Anterior cingulate cortex (tissue), 58 donors: ENCODE measurements at regions not wholly inside any gene's neighbourhood (a gene's known extent, or its start where the extent isn't known, plus 50 kb on each side); places are given as distances from the start of the nearest gene placed in this dataset.

Source experiments
- DNase-seq, 58 donors: peaks; one replicate each; lab custom pipeline; 2025; lab: John Stamatoyannopoulos, UW

DNA sequence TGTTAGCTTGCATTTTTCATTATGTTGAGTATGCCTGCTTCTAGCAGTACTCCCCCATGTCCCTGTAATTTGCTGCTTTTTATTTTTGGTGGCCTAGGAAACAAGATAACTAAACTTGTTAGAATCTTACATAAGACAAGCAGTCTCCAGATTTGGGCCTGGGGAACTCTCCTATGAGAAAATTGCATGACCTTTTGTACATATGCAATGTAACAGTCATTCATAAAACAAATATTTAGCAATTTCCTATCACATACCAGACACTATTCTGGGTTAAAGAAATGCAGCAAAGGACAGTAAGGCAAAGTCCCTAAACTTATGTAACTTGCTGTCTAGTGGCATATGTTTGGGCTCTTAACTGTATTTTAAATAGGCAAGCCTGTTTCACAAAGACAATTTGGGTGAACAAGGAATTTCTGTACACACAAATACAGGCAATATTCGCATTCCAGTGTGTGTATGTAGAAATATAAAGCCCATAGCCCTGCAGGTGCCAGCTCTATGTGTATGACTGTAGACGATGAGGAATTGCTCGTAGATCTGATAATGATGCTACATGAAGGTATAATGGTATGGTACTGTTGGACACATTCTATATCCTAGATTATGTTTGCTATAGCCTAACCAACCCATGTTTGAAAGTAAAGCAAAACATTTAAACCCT lies 305.2 kb upstream of the CITED2 start:
- peak in 1 of 58 donors; percentile 4 for DNase-seq

DNA sequence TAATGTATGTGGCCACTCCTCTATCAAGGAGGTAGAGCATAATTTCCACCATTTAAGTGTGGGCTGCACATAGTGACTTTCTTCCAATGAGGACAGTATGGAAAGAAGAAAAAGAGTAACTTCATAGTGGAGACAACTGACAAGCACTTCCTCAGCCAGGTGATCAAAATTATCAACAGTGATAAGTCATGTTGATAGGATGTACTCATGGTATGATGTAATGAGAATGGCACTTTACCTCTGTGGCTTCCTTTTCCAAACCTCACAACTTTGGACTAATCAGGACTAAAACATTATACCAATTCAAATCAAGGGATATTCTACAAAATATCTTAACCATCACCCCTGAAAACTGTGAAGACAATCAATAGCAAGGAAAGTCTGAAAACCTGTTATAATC lies 302.3 kb upstream of the CITED2 start:
- no peak for DNase-seq

DNA sequence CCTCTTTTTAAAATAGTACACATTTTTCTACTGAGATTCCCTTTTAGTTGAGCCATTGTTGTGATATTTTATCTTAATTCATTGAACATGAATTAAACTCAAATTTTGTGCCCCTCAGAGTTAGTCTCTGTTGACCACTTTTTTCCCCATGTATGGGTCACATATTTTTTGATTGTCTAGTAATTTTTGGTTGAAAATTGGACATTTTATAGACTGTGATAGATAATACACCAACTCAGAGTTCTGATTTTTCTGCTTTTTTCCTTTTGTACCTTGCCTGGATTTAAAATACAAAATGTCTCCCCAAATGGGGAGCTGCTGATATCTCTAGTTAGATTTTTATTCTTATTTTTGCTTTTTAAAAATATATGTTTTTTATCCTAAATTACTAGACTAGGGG lies 291.8 kb upstream of the CITED2 start:
- no peak for DNase-seq

GRCh38 chr6:139663996-139664395 lies 289.5 kb upstream of the CITED2 start:
- no peak for DNase-seq

DNA sequence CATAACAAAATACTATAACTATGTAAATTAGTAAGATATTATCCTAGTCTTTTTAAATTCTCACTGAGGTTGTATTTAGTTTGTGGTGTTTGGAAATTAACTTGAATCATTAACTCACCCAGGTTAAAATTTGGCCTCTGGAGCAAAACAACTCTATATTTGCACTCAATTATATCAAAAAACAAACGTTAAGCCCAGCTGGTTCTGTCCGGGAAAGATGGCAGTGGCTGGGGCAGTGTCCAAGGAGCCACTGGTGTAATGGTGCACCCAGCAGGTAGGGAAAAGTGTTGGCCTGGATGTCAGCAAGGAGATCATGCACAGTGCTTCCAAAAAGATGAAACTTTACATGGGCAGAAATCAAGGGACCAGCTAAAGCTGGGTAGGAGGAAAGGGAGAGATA lies 285.3 kb upstream of the CITED2 start:
- DNase-seq: no peak

DNA sequence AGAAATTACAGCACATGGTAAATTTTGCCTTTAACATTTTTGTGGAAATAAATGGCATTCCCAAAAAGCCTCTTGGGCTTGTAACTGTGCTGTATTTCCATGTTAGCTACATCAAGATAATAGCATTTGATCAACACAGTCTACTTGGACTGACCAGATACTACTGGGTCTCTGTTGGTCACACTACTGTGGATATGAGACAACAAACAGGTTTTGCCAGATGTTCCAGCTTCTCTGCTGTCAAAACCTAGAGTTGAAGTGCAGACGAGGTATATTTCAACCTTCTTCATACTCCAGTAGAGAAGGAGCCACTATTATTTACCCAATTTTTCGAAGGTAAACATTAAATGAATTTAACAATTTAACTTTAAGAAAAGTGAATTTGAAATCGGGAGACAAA lies 284.7 kb upstream of the CITED2 start:
- no peak for DNase-seq

DNA sequence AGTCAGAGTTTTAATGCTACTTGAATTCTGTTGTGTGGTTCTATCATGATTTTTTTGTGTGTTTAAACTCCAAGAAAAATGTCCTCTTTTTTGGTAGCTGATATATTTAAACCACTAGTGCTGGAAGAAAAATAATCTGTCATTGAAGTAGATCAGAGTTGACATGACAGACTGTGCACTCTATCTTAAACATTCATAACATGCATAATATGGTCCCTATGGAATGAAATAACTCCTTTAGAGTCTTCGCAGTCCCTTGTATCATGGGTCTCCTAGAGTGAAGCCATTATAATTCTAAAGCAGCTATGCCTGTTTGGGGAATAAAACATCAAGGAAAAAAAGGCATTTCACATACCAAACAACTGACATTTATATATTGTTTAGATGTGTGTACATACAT lies 282.7 kb upstream of the CITED2 start:
- no peak for DNase-seq

DNA sequence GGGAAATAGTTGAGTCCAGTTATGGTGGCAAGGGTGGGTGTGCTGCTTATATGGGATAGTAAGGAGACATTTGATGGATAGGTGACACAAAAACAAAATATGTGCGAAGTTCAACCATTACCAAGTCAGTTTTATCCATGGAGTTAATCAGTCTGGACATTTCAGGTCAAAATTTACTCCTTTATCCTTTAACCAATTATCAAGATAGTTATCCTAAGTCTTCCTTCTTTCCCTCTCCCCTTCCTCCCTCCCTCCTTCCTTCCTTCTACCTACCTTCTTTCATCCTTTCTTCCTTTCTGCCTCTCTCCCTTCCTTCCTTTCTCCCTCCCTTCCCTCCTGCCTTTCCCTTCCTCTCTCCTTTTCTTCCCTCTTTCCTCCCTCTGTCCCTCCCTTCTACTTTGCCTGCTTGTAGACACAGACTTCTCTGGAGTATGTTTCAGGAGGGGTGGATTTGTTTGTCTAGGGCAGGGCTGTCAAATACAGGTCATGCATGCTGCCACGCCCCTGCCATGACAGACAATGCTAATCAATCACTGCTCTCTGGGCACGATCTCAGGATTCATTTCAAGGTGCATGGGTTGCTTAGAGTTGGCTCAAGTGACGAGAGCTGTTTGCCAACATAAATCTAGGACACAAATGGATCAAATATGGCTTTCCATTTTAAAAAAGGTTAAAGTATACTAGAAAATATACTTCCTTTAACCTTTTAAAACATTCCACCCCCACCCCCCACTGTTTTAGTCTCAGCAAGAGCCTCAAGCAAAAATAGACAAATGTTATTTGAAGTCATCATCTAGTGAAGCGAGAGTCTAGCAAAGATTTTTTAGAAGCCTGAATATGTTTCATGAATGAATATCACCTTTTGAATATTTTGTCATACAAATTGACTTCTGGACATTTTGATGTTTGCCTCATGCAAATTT lies 281.6 kb upstream of the CITED2 start:
- DNase-seq: no peak

DNA sequence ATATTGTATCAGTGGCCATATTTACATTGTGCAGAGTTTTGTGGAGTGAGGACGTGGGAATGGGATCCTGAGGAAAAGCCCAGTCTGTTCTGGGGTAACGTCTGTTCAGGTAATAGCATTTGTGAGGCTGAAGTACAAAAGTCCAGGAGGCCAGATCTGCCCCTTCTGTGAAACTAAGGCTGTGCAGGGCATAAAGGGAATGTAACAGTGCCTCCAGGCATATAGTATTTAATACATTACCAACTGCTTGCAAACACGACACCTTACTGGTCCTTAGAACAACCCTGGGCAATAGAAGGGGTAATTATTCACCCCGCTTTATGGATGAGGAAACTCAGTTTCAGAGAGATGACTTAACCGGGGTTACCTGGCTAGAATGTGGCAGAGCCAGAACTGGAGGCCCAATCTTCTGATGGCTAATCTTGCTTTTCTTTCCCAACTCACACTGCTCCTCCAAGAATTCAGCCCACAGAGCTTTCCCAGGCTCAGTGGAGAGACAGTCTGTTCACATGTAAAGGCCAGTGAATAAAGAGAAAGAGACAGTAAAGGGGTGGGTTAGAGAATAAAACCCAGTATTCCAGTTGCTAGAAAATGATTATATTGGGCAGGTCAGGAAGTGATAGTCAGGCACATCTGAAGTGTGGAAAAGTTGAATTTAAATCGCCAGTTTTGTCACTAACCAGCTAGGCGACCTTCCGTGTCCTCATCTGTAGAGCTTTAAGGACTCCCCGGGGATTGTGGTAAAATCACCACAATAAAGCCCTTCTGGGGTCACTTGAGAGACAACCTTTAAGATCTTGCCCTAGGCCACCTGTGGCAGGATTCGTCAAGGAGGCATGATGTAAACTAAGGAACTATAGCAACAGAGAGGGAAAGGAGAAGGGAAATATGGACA lies 280.7 kb upstream of the CITED2 start:
- DNase-seq: no peak

DNA sequence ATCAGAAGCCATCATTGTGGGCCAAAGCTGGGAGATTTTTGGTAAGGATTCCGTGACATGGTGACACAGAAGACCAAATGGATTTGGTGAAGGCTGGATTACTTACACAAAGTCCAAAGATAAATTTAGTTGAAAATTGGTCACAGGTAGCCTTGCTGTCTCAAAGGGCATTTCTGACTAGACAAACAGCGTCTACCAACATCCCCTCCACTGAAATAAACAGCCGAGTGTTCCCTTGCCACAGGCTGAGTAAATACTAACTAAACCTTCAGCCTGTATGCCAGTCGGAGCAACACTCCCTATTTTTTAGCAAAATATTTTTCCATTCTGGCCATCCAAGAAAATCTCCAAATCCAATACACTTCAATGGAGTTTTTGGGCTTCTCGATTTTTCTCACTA lies 279.9 kb upstream of the CITED2 start:
- no peak for DNase-seq

DNA sequence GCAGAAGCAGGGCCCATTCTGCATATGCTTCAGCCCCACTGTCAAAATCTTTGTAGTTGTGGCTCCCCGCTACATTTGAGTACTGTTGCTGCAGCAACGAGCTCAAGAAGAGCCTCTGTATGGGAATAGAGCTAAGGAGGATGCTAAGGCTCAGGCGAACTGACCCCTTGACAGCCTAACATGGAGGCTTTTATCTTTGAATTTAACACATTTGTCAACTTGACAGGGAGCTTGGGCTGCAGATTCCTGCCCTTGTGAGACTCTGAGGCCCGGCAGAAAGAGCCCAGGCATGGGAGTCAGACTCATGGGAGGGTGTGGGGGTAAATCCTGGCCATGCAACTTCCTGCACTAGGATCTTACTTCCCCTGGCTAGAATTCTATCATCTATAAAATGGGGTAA lies 278.7 kb upstream of the CITED2 start:
- no peak for DNase-seq

DNA sequence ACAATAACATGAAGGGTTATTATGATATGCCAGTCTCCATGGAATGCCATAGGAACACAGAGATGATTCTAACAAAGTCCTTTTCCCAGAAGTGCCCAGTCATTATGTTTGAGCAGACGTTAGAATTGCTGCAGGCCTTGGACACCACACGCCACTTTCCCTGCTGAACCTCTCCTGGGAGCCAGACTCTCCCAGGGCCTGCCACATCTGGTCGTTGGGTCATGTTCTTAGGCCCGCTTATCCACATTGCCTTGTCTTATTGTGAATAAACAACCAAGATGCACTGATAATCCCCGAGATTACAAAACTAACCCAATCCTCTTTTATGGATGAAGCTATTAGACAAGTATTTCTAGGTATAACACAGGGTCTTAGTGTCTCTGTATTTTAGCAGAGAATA lies 276.5 kb upstream of the CITED2 start:
- DNase-seq: no peak

- DNase-seq: no peak
Observed at GRCh38 chr6:139649732-139650131, 275.3 kb upstream of the CITED2 start.

DNA sequence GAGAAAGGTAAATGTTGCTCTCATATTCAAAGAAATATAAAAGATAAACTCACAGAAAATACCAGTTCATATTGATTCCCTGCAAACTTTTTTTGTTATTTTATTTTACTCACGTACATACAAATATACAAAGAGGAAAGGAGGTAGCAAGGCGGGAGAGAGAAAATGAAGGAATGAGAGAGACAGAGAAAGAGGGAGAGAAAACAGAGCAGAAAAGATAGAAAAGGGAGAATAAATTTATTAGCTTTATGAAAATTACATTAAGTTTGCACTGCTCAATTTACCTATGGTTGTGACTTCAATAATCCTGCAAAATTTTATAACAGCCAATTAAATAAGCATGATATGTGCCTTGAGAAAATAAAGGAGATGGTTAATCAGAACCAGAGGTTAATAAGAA lies 274.7 kb upstream of the CITED2 start:
- DNase-seq: no peak

- DNase-seq: no peak
Observed at GRCh38 chr6:139648430-139649000, 274.1 kb upstream of the CITED2 start.

DNA sequence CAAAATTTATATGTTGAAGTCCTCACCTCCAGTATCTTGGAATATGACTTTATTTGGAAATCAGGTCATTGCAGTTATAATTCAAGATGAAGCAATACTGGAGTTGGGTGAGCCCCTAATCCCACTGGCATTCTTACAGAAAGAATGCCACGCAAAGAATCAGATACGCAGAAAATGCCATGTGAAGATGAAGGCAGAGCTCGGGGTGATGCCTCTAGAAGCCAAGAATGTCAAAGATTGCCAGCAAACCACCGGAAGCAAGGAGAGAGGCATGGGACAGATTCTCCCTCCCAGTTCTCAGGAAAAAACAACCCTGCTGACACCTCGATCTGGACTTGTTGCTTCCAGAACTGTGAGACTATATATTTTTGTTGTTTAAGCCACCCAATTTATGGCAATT lies 273.4 kb upstream of the CITED2 start:
- DNase-seq: no peak

DNA sequence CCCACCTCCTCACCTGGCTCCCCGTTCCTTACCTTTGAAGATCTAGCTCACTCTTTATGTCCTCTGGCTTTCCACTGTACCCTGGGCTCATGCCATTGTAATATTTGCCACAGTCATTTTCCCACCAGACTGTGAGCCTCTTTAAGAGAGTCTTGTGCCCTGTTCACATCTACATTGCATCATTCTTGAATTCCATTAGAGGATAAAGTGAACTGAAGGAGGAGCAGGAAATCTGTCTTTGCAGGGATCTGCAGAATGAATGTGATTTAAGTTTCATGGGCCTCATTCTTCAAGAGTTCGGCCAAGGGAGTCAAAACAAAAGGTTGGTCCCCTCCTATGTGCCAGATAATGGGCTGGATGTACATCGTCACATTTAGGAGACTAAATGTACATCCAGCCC lies 272.6 kb upstream of the CITED2 start:
- no peak for DNase-seq

GRCh38 chr6:139644821-139645220 lies 270.4 kb upstream of the CITED2 start:
- DNase-seq: peak in 1 of 58 donors; percentile 3

- no peak for DNase-seq
Observed at GRCh38 chr6:139643986-139644385, 269.5 kb upstream of the CITED2 start.

GRCh38 chr6:139642346-139642745 lies 267.9 kb upstream of the CITED2 start:
- DNase-seq: no peak

DNA sequence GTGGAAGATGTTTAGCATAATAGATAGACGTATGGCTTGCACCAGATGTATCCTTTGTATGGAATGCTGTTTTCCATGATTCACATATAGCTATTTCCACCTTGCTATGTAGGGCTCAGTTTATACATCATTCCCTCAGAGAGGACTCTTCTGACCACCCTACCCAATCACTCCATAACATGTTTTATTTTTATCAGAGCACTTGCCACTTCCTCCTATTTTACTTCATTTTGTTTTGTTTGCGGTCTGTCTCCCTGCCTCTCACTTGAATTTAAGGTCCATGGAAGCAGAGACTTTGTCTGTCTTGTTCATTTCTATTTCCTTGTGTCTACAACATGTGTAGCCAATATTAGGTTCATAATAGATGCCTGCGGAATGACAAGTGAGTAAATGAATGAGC lies 266.9 kb upstream of the CITED2 start:
- no peak for DNase-seq
